Thoracic aorta (tissue), 2 donors: ENCODE measurements at regions not wholly inside any gene's neighbourhood (a gene's known extent, or its start where the extent isn't known, plus 50 kb on each side); places are given as distances from the start of the nearest gene placed in this dataset.
"Not testable (repeated sequence)": the region's sequence is repeated elsewhere in the genome, so short reads cannot be mapped to it uniquely, and the experiment has no call there.

Source experiments
- ATAC-seq: fragments of 150-250 bp; one replicate; pipeline ENCODE4 v1.8.0; 2017; ENCODE audit warnings: low read depth; ENCODE audit not compliant: insufficient number of reproducible peaks, low FRiP score
- DNase-seq: peaks from one replicate; pipeline ENCODE4 v3.0.0-alpha.2; 2020; ENCODE audit warnings: low spot score
- H3K27ac ChIP-seq, 2 donors: fragments of 200-600 bp; sonication (generic); 1 replicate in 1 of 2; 2 replicates in 1 of 2; pipeline ENCODE4 v1.5.1; 2016; ENCODE audit warnings: mild to moderate bottlenecking in 2 of 2, moderate library complexity in 2 of 2
- H3K27me3 ChIP-seq: fragments of 200-600 bp; sonication (generic); replicated peaks from 2 replicates; pipeline ENCODE4 v1.6.0; 2016; ENCODE audit warnings: mild to moderate bottlenecking; ENCODE audit not compliant: insufficient read depth
- H3K36me3 ChIP-seq: fragments of 200-600 bp; sonication (generic); one replicate; pipeline ENCODE4 v1.5.1; 2016
- H3K4me1 ChIP-seq, 2 donors: fragments of 200-600 bp; sonication (generic); 1 replicate in 1 of 2; 2 replicates in 1 of 2; pipeline versions ENCODE4 v1.5.1 to v1.6.0; 2016; ENCODE audit warnings: low read depth in 2 of 2, mild to moderate bottlenecking in 1 of 2; ENCODE audit not compliant: control insufficient read depth in 1 of 2
- H3K4me3 ChIP-seq: fragments of 200-600 bp; sonication (generic); 2 replicates; pipeline ENCODE4 v1.5.1; 2016; ENCODE audit warnings: mild to moderate bottlenecking
- H3K9me3 ChIP-seq: fragments of 200-600 bp; sonication (generic); 2 replicates; pipeline ENCODE4 v1.5.1; 2016
- TF ChIP-seq, protein P1 (sequence below): fragments of 200-600 bp; sonication (generic); IDR thresholded peaks from one replicate; pipeline ENCODE4 v1.5.1; 2019; ENCODE audit warnings: antibody characterized with exemption

DNA sequence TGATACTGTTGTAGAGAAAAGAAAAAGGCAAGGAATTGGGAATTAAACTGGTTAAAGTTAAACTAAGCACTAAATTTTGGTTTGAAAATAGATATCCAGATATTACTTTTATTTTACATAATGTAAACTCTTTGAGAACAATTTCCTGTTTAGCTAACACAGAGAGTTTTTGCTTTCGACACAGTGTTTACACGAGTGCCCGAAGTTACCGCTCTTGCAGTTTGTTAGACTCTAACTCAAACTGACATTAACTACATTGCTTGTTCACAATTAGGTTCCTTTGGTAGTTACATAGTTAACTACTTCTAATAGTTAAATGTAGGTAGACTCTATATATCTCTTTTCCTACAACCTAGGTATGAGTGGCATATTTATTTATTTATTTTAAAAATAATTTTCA is 117.1 kb upstream of the CHD1 start:
- TF ChIP-seq, protein P1, sequence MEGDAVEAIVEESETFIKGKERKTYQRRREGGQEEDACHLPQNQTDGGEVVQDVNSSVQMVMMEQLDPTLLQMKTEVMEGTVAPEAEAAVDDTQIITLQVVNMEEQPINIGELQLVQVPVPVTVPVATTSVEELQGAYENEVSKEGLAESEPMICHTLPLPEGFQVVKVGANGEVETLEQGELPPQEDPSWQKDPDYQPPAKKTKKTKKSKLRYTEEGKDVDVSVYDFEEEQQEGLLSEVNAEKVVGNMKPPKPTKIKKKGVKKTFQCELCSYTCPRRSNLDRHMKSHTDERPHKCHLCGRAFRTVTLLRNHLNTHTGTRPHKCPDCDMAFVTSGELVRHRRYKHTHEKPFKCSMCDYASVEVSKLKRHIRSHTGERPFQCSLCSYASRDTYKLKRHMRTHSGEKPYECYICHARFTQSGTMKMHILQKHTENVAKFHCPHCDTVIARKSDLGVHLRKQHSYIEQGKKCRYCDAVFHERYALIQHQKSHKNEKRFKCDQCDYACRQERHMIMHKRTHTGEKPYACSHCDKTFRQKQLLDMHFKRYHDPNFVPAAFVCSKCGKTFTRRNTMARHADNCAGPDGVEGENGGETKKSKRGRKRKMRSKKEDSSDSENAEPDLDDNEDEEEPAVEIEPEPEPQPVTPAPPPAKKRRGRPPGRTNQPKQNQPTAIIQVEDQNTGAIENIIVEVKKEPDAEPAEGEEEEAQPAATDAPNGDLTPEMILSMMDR, result no peak
- no peak overlapping the region for H3K27ac ChIP-seq
- H3K4me1 ChIP-seq, result no peaks in the 10 kb centered on the region
- H3K9me3 ChIP-seq, result peaks cover 2% of the 10 kb centered on the region
- H3K27me3 ChIP-seq, result no peaks in the 10 kb centered on the region
- ATAC-seq (no peak), DNase-seq (no peak)
- no peak overlapping the region for H3K4me3 ChIP-seq
- H3K36me3 ChIP-seq, result no peaks in the 10 kb centered on the region

DNA sequence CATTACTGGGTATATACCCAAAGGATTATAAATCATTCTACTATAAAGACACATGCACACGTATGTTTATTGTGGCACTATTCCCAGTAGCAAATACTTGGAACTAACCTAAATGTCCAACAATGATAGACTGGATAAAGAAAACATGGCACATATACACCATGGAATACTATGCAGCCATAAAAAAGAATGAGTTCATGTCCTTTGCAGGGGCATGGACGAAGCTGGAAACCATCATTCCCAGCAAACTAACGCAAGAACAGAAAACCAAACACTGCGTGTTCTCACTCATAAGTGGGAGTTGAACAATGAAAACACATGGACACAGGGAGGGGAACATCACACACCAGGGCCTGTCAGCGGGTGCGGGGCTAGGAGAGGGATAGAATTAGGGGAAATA is 114.5 kb upstream of the CHD1 start:
- H3K27ac ChIP-seq, H3K4me1 ChIP-seq, ATAC-seq, H3K4me3 ChIP-seq, H3K27me3 ChIP-seq, H3K36me3 ChIP-seq, H3K9me3 ChIP-seq, DNase-seq: not testable (repeated sequence)

- ATAC-seq (no peak), DNase-seq (no peak)
- H3K4me3 ChIP-seq, result no peak overlapping the region
- H3K9me3 ChIP-seq, result peaks cover 2% of the 10 kb centered on the region
- H3K36me3 ChIP-seq, result no peaks in the 10 kb centered on the region
- H3K4me1 ChIP-seq, result peaks cover 0 to 3% of the 10 kb centered on the region in 2 donors
- TF ChIP-seq, protein P1, result no peak
- H3K27ac ChIP-seq, result no peak overlapping the region
- H3K27me3 ChIP-seq, result no peaks in the 10 kb centered on the region
These were observed 108.9 kb upstream of the CHD1 start for GRCh38 chr5:99037668-99038067.

DNA sequence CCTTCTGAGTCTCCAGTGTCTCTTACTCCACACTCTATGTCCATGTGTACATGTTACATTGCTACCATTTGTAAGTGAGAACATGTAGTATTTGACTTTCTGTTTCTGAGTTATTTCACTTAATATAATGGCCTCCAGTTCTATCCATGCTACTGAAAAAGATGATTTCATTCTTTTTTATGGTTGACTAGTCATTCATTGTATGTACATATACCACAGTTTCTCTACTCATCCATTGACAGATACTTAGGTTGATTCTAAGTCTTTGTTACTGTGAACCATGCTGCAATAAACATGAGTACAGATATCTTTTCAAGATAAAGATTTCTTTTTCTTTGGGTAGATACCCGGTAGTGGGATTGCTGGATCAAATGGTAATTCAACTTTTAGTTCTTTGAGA is 107.1 kb upstream of the CHD1 start:
- no peaks in the 10 kb centered on the region for H3K9me3 ChIP-seq
- ATAC-seq, result no peak
- no peaks in the 10 kb centered on the region for H3K27me3 ChIP-seq

DNA sequence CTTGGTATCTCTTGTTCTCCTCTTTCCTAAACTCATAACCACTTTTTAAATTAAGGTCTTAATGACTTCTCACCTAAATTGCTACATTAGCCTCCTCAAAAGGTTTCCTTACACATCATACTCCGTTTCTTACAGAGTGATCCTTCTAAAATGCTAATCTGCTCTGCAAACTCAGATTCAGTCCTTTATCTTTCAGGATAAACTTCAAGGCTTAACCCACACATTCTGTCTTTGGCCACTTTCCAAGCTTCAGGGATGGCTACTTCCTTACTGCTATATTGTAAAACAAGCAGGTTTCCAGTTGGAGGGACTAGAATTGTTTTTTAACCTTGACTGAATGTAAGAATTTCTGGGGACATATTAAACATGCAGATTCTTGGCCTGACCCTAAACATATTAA is 105.5 kb upstream of the CHD1 start:
- Histone ChIP-seq H3K4me3 (no peak overlapping the region), H3K27me3 (no peaks in the 10 kb centered on the region), H3K4me1 (peaks cover 0 to 4% of the 10 kb centered on the region in 2 donors), H3K36me3 (no peaks in the 10 kb centered on the region), H3K9me3 (no peaks in the 10 kb centered on the region), H3K27ac (no peak overlapping the region)
- TF ChIP-seq, protein P1, result no peak
- no peak for DNase-seq
- ATAC-seq, result no peak

More for the DNA sequence above, 107.1 kb upstream of the CHD1 start:
- H3K4me1 ChIP-seq, result peaks cover 0 to 4% of the 10 kb centered on the region in 2 donors
- H3K27ac ChIP-seq, result no peak overlapping the region
- no peaks in the 10 kb centered on the region for H3K36me3 ChIP-seq
- H3K4me3 ChIP-seq, result no peak overlapping the region
- TF ChIP-seq, protein P1, result no peak
- no peak for DNase-seq
